ENCODE measurements at regions not wholly inside any gene's neighbourhood (a gene's known extent, or its start where the extent isn't known, plus 50 kb on each side); places are given as distances from the start of the nearest gene placed in this dataset.
"Not testable (repeated sequence)": the region's sequence is repeated elsewhere in the genome, so short reads cannot be mapped to it uniquely, and the experiment has no call there.

GRCh38 chr20:26218301-26218700, 521.6 kb upstream of the ZNF337 start:
- DNase-seq (ENCODE audit: low read depth, low spot score), result no peak

GRCh38 chr20:26216025-26216424, 519.4 kb upstream of the ZNF337 start:
- DNase-seq (ENCODE audit: low read depth, low spot score), result no peak

- no peak for DNase-seq (ENCODE audit: low read depth, low spot score)
Measured at GRCh38 chr20:26214991-26215390, 518.3 kb upstream of the ZNF337 start.

- no peak for DNase-seq (ENCODE audit: low read depth, low spot score)
Measured at GRCh38 chr20:26209171-26209941, 512.7 kb upstream of the ZNF337 start.

GRCh38 chr20:26208296-26209091, 511.8 kb upstream of the ZNF337 start:
- DNase-seq (ENCODE audit: low read depth, low spot score), result peak; percentile 1

- DNase-seq (ENCODE audit: low read depth, low spot score), result not testable (repeated sequence)
Measured at GRCh38 chr20:26207967-26208295, 511.3 kb upstream of the ZNF337 start.

- no peak for DNase-seq (ENCODE audit: low read depth, low spot score)
Measured at GRCh38 chr20:26207237-26207966, 510.7 kb upstream of the ZNF337 start.

GRCh38 chr20:26205350-26205749, 508.7 kb upstream of the ZNF337 start:
- no peak for DNase-seq (ENCODE audit: low read depth, low spot score)

GRCh38 chr20:26201026-26201425, 504.4 kb upstream of the ZNF337 start:
- DNase-seq (ENCODE audit: low read depth, low spot score), result not testable (repeated sequence)

- DNase-seq (ENCODE audit: low read depth, low spot score), result not testable (repeated sequence)
Measured at GRCh38 chr20:26187329-26187728, 490.7 kb upstream of the ZNF337 start.

- not testable (repeated sequence) for DNase-seq (ENCODE audit: low read depth, low spot score)
Measured at GRCh38 chr20:26183720-26184119, 487.1 kb upstream of the ZNF337 start.

- DNase-seq (ENCODE audit: low read depth, low spot score), result not testable (repeated sequence)
Measured at GRCh38 chr20:26181364-26181763, 484.7 kb upstream of the ZNF337 start.

- not testable (repeated sequence) for DNase-seq (ENCODE audit: low read depth, low spot score)
Measured at GRCh38 chr20:26171875-26172274, 475.2 kb upstream of the ZNF337 start.

- DNase-seq (ENCODE audit: low read depth, low spot score), result no peak
Measured at GRCh38 chr20:26169506-26169905, 472.9 kb upstream of the ZNF337 start.

- DNase-seq (ENCODE audit: low read depth, low spot score), result no peak
Measured at GRCh38 chr20:26167499-26167898, 470.8 kb upstream of the ZNF337 start.

GRCh38 chr20:26163890-26164289, 467.2 kb upstream of the ZNF337 start:
- no peak for DNase-seq (ENCODE audit: low read depth, low spot score)

- DNase-seq (ENCODE audit: low read depth, low spot score), result not testable (repeated sequence)
Measured at GRCh38 chr20:26163151-26163550, 466.5 kb upstream of the ZNF337 start.

- DNase-seq (ENCODE audit: low read depth, low spot score), result not testable (repeated sequence)
Measured at GRCh38 chr20:26161741-26162140, 465.1 kb upstream of the ZNF337 start.

- not testable (repeated sequence) for DNase-seq (ENCODE audit: low read depth, low spot score)
Measured at GRCh38 chr20:26160916-26161315, 464.3 kb upstream of the ZNF337 start.

GRCh38 chr20:26154224-26154623, 457.6 kb upstream of the ZNF337 start:
- no peak for DNase-seq (ENCODE audit: low read depth, low spot score)

GRCh38 chr20:26135325-26136110, 438.9 kb upstream of the ZNF337 start:
- no peak for DNase-seq (ENCODE audit: low read depth, low spot score)

All from activated CD4-positive, CD25-positive, alpha-beta regulatory T cell treated with anti-CD3 and anti-CD28 coated beads, Interleukin-2, amount 50 U/mL, for 16 hours (primary cell).